Ureter (tissue), 1 donor: ENCODE measurements at regions not wholly inside any gene's neighbourhood (a gene's known extent, or its start where the extent isn't known, plus 50 kb on each side); places are given as distances from the start of the nearest gene placed in this dataset.
A peak's percentile ranks its signal among the peaks of the same experiment; 100 is the strongest.

Experiments
- DNase-seq: peaks from one replicate; pipeline ENCODE4 v3.0.0-alpha.2; 2020; ENCODE audit warnings: low spot score
- donor health status: DM: yes; HTN: yes; CAD: no.

DNA sequence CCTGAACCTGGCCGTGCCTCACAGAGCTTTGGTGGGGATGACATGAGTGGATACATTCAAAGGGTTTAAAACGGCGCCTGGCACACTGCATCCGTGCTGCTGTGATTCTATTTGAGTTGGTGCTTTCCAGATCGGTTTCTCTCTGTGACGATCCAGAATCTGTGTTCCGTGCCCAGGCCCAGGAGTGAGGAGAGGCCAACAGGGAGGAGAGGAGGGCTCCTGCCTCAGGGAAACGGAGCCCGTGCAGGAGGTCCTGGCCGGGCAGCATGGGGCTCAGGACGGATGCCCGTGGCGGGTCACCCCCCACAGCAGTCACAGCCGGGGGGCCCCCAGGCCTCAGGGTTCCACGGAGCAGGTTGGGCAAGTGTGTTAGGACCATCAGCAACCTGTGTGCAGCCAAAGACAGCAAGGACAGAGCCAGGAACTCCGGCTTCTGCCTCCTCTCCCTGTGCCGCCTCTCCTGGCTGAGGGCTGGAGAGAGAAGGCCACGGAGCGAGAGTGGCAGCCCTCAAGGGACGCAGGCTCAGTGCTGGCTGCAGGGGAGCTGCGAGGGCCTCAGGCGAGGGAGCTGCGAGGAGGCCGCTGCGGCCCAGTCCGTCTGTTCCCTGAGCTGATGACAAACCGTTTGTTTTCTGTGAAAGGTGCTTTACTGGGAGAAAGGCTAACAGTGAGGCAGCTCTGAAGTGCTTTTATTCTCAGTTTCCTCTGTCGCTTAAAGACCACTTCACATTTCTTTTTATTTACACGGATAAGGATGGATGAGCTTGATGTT lies 99.3 kb downstream of the METRNL start:
- DNase-seq: peak; percentile 36

DNA sequence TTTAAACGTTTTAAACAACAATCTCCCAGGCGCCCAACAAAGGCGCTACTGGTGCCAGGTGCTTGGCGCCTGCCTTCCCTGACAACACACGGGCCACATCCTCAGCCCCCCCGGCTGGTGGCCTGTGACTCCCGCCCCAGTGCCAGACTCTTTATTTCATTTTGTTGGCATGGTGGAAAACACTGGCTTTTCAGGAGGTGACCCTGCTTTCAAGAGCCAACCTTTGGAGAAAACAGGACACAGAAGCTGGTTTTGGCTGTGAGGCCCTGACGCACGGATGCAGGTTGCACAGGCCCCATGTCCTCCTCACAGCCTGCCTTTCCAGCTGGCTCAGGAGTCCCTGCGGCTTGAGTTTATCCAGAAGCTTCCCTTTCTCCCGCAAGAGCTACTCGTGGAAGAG lies 100.0 kb downstream of the METRNL start:
- DNase-seq: peak; percentile 36

GRCh38 chr17:83179811-83180210 lies 100.4 kb downstream of the METRNL start:
- peak; percentile 24 for DNase-seq

DNA sequence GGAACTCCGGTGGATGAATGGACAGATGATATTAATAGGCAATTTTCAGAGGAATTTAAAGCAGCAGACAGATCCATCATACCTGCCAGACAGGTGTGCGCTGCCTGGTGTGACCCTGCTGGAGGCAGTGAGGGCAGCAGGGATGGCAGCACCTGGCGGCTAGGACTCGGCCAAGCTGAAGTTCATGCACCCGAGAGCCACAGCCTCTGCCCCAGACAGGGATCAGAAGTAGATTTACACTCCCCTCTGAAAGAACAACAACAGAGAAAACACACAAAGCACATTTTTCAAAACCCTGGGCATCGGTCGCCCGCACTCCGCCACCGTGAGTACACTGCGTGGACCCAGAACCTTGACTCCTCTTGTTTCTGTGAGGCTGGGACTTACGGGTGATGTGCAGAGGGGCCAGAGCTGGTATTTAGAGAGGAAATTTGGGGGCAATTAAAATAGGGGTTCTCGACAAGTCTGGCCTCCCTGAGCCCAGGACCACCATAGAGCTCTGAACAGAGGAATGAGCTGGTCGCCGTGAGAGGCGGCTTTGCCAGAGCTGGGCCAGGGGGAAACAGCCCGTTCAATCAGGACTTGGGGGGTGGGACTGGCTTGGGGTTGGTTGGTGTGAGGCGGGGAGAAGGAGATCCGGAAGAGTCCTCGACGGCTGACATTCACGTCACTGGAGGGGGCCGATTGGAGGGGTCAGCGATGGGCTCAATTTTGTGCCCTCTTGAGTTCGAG lies 101.0 kb downstream of the METRNL start:
- DNase-seq: peak; percentile 41

DNA sequence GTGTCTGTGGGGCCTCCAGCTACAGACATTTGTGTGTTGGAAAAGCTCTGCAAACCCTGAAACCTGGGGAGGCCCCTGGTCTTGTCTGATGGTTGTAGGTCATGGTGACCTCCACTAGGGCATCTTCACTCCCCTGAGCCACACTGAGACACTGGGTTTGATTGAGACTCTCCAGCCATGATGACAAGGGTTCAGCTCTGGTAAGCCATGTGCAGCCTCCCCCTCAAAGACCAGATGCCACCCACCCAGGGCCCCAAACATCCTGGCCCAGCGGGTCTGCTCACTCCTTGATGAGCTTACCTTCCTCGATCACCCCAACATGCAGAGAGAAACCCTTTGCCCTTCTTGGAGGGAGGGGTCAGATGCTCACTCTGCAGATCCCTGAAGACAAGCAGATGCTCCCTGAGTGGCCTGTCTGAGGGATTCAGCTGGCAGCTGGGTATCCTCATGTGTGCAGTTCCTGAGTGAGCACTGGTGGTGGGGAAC lies 101.6 kb downstream of the METRNL start:
- peak; percentile 39 for DNase-seq

GRCh38 chr17:83181991-83182619 lies 102.7 kb downstream of the METRNL start:
- peak; percentile 37 for DNase-seq

- DNase-seq: peak; percentile 47
These were observed 103.3 kb downstream of the METRNL start for GRCh38 chr17:83182620-83183101.

- peak; percentile 42 for DNase-seq
These were observed 103.9 kb downstream of the METRNL start for GRCh38 chr17:83183145-83183948.

- peak; percentile 35 for DNase-seq
These were observed 104.6 kb downstream of the METRNL start for GRCh38 chr17:83183951-83184506.

GRCh38 chr17:83185023-83186002 lies 105.9 kb downstream of the METRNL start:
- DNase-seq: peak; percentile 36

- DNase-seq: peak; percentile 32
These were observed 106.8 kb downstream of the METRNL start for GRCh38 chr17:83186226-83186625.

GRCh38 chr17:83186751-83187421 lies 107.5 kb downstream of the METRNL start:
- peak; percentile 10 for DNase-seq

DNA sequence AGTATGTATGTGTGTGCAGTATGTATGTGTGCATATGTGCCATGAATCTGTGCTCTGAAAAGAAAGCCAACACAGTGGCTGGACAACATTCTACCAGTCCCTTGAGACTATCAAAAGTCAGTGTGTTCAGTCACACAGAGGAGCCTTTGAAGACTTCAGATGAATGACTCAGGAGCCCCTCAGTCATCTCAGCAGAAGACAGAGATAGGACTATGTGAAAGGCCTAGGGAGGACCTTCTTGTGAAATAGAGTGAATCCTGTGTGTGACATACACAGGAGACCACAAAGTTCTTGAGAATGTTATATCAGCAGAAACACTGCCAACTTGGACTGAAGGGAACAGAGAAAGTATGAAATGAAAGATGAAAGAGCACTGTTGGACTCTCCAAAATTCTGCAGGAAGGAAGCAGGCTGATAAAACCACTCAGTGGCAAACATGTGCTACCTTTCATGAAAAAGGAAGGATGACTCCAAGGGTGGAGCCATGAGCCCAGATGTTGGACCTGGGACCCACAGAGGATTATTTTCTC lies 108.4 kb downstream of the METRNL start:
- no peak for DNase-seq

DNA sequence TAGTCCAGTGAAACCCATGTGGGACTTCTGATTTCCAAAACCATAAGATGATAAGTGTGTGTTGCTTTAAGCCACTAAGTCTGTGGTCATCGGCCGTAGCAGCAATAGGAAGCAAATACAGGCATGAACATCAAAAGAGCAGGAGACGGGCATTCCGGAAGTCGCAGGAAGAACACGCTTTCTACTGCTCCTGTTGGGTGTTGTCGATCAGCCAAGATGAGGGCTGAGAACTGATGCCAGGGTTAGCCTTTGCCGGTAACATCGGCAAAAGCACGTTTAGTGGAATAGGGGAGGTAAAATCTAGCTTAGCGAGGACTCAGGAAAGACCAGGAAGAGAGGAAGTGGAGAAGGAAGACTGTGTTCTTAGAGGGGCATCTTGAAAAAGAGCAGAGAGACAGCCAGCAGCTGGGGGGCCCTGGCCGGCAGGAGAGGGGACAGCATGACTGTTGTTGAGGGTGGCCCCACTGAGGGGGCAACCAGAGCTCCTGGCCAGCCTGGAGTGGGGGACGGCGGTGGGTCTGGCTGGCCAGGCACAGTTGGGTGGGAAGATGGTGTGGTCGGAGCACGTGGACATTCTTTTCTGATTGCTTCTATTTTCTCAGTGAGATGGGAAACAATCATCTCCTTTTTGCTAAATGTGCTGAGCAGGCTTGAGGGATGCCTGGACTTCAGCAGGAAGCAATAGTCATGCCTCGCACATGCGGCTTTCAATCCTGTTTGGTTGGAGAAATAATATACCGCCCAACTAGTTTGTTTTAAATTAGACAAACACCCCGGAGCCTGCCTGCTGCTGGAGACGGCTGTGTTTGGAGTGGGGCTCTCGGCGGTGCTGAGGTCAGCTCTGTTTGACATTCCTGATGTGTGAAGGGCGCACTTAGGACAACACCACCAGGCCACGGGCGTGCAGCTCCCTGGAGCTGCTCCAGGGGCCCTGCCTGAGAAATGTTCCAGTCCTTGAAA lies 109.9 kb downstream of the METRNL start:
- peak; percentile 41 for DNase-seq

- DNase-seq: no peak
These were observed 110.6 kb downstream of the METRNL start for GRCh38 chr17:83190004-83190385.

GRCh38 chr17:83190601-83191387 lies 111.4 kb downstream of the METRNL start:
- DNase-seq: peak; percentile 35
